OCI-LY7 (cell line): ENCODE measurements at regions not wholly inside any gene's neighbourhood (a gene's known extent, or its start where the extent isn't known, plus 50 kb on each side); places are given as distances from the start of the nearest gene placed in this dataset.

Source experiments
- EZH2phosphoT487 ChIP-seq: fragments of 200-600 bp; sonication (generic); IDR thresholded peaks from 2 replicates; pipeline ENCODE4 v1.6.1; 2018; ENCODE audit warnings: low read depth, borderline replicate concordance, mild to moderate bottlenecking, mixed run types, antibody characterized with exemption, low read length, moderate library complexity, mixed read lengths
- TF ChIP-seq, protein P1 (sequence below): fragments of 200-600 bp; sonication (generic); conservative IDR thresholded peaks from 2 replicates; pipeline ENCODE4 v1.5.1; 2014; ENCODE audit warnings: mild to moderate bottlenecking, antibody characterized with exemption, low read length, moderate library complexity, mixed read lengths

DNA sequence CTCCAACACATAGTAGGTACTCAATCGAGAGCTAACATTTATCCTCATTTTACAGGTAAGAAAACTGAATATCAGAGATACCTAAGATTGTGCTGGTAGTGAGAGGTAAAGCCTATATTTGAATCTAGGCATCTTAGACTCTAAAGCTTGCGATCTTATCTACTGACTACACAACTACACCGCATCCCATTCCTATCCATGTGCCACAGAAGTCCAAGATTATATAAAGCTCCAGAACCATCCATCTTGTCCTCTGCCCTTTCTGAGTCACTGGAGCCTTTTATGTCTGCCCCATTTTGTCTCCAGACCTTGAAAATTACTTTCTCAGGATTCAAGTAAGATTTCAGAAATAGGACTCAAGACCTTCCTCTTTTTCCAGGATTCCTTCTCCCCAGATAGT is 84.4 kb downstream of the OR5AK2 start:
- TF ChIP-seq, protein P1, sequence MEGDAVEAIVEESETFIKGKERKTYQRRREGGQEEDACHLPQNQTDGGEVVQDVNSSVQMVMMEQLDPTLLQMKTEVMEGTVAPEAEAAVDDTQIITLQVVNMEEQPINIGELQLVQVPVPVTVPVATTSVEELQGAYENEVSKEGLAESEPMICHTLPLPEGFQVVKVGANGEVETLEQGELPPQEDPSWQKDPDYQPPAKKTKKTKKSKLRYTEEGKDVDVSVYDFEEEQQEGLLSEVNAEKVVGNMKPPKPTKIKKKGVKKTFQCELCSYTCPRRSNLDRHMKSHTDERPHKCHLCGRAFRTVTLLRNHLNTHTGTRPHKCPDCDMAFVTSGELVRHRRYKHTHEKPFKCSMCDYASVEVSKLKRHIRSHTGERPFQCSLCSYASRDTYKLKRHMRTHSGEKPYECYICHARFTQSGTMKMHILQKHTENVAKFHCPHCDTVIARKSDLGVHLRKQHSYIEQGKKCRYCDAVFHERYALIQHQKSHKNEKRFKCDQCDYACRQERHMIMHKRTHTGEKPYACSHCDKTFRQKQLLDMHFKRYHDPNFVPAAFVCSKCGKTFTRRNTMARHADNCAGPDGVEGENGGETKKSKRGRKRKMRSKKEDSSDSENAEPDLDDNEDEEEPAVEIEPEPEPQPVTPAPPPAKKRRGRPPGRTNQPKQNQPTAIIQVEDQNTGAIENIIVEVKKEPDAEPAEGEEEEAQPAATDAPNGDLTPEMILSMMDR: no peak
- no peak for TF ChIP-seq EZH2phosphoT487
